ENCODE measurements at regions not wholly inside any gene's neighbourhood (a gene's known extent, or its start where the extent isn't known, plus 50 kb on each side); places are given as distances from the start of the nearest gene placed in this dataset.

- in situ Hi-C loops (cut with HindIII; ENCODE audit: low sequenced_read_pairs): no loop called here
- no peak for TF ChIP-seq CTCF (IDR thresholded peaks at IDR 0.05; ENCODE audit: low read depth, low read length, missing control alignments)
- no peak for DNase-seq (ENCODE audit: low read depth)
- no peak overlapping the region for H3K4me3 ChIP-seq (ENCODE audit: low read depth, low read length)
These were observed 128.5 kb upstream of the KCNK1 start for GRCh38 chr1:233485385-233485784.

GRCh38 chr1:233485809-233486398 is 128.0 kb upstream of the KCNK1 start:
- no peak for TF ChIP-seq CTCF (IDR thresholded peaks at IDR 0.05; ENCODE audit: low read depth, low read length, missing control alignments)
- no peak for DNase-seq (ENCODE audit: low read depth)
- no peak overlapping the region for H3K4me3 ChIP-seq (ENCODE audit: low read depth, low read length)
- in situ Hi-C loops (cut with HindIII; ENCODE audit: low sequenced_read_pairs): no loop called here

- in situ Hi-C loops (cut with HindIII; ENCODE audit: low sequenced_read_pairs): no loop called here
- H3K4me3 ChIP-seq (ENCODE audit: low read depth, low read length): no peak overlapping the region
- no peak for TF ChIP-seq CTCF (IDR thresholded peaks at IDR 0.05; ENCODE audit: low read depth, low read length, missing control alignments)
- no peak for DNase-seq (ENCODE audit: low read depth)
These were observed 126.5 kb upstream of the KCNK1 start for GRCh38 chr1:233487408-233487807.

- TF ChIP-seq CTCF (IDR thresholded peaks at IDR 0.05; ENCODE audit: low read depth, low read length, missing control alignments): no peak
- in situ Hi-C loops (cut with HindIII; ENCODE audit: low sequenced_read_pairs): no loop called here
- no peak overlapping the region for H3K4me3 ChIP-seq (ENCODE audit: low read depth, low read length)
- no peak for DNase-seq (ENCODE audit: low read depth)
These were observed 124.5 kb upstream of the KCNK1 start for GRCh38 chr1:233489411-233489810.

- no peak for TF ChIP-seq CTCF (IDR thresholded peaks at IDR 0.05; ENCODE audit: low read depth, low read length, missing control alignments)
- in situ Hi-C loops (cut with HindIII; ENCODE audit: low sequenced_read_pairs): no loop called here
- H3K4me3 ChIP-seq (ENCODE audit: low read depth, low read length): no peak overlapping the region
- no peak for DNase-seq (ENCODE audit: low read depth)
These were observed 123.4 kb upstream of the KCNK1 start for GRCh38 chr1:233490488-233490887.

- in situ Hi-C loops (cut with HindIII; ENCODE audit: low sequenced_read_pairs): no loop called here
- DNase-seq (ENCODE audit: low read depth): no peak
- no peak overlapping the region for H3K4me3 ChIP-seq (ENCODE audit: low read depth, low read length)
- no peak for TF ChIP-seq CTCF (IDR thresholded peaks at IDR 0.05; ENCODE audit: low read depth, low read length, missing control alignments)
These were observed 121.8 kb upstream of the KCNK1 start for GRCh38 chr1:233491953-233492620.
